Osteoblast (primary cell): ENCODE measurements at regions not wholly inside any gene's neighbourhood (a gene's known extent, or its start where the extent isn't known, plus 50 kb on each side); places are given as distances from the start of the nearest gene placed in this dataset.
A peak's percentile ranks its signal among the peaks of the same experiment; 100 is the strongest.

Source experiments
- DNase-seq: peaks from one replicate; pipeline ENCODE4 v3.0.0; 2011; ENCODE audit warnings: low spot score, mixed read lengths; ENCODE audit not compliant: insufficient read length; ENCODE audit errors: missing footprints
- H2AFZ ChIP-seq: 2 replicates; pipeline ENCODE4 v1.6.0; 2011; ENCODE audit warnings: mild to moderate bottlenecking, low read length
- H3K27ac ChIP-seq: 2 replicates; pipeline ENCODE4 v1.5.1; 2011; ENCODE audit warnings: mild to moderate bottlenecking, low read depth, low read length, moderate library complexity
- H3K27me3 ChIP-seq: 2 replicates; pipeline ENCODE4 v1.6.0; 2012; ENCODE audit warnings: mild to moderate bottlenecking, control low read depth, inconsistent platforms, low read length, moderate library complexity; ENCODE audit not compliant: insufficient read depth
- H3K36me3 ChIP-seq: 2 replicates; pipeline ENCODE4 v1.5.1; 2011; ENCODE audit warnings: mild to moderate bottlenecking, low read length, control low read depth, moderate library complexity; ENCODE audit not compliant: insufficient read depth
- H3K4me1 ChIP-seq: 2 replicates; pipeline ENCODE4 v1.5.1; 2011; ENCODE audit warnings: mild to moderate bottlenecking, low read length, control low read depth, moderate library complexity; ENCODE audit not compliant: insufficient read depth
- H3K4me2 ChIP-seq: 2 replicates; pipeline ENCODE4 v1.6.0; 2011; ENCODE audit warnings: mild to moderate bottlenecking, low read length; ENCODE audit not compliant: insufficient read depth
- H3K4me3 ChIP-seq: fragments of 200-600 bp; sonication (generic); 3 replicates; pipeline ENCODE4 v1.5.1; 2012; ENCODE audit warnings: mild to moderate bottlenecking, low read length, inconsistent platforms; ENCODE audit not compliant: insufficient read depth
- H3K79me2 ChIP-seq: 2 replicates; pipeline ENCODE4 v1.6.0; 2012; ENCODE audit warnings: mild to moderate bottlenecking, low read length, control low read depth, inconsistent platforms; ENCODE audit not compliant: insufficient read depth
- H3K9me3 ChIP-seq: 2 replicates; pipeline ENCODE4 v1.5.1; 2011; ENCODE audit warnings: low read depth, low read length, control low read depth
- H4K20me1 ChIP-seq: 2 replicates; pipeline ENCODE4 v1.6.0; 2012; ENCODE audit warnings: mild to moderate bottlenecking, low read length, control low read depth; ENCODE audit not compliant: insufficient read depth
- TF ChIP-seq, protein P1 (sequence below): IDR thresholded peaks from 2 replicates; pipeline ENCODE4 v1.5.1; 2011; ENCODE audit warnings: mild to moderate bottlenecking, low read depth, low read length, moderate library complexity; ENCODE audit errors: extremely low read depth

DNA sequence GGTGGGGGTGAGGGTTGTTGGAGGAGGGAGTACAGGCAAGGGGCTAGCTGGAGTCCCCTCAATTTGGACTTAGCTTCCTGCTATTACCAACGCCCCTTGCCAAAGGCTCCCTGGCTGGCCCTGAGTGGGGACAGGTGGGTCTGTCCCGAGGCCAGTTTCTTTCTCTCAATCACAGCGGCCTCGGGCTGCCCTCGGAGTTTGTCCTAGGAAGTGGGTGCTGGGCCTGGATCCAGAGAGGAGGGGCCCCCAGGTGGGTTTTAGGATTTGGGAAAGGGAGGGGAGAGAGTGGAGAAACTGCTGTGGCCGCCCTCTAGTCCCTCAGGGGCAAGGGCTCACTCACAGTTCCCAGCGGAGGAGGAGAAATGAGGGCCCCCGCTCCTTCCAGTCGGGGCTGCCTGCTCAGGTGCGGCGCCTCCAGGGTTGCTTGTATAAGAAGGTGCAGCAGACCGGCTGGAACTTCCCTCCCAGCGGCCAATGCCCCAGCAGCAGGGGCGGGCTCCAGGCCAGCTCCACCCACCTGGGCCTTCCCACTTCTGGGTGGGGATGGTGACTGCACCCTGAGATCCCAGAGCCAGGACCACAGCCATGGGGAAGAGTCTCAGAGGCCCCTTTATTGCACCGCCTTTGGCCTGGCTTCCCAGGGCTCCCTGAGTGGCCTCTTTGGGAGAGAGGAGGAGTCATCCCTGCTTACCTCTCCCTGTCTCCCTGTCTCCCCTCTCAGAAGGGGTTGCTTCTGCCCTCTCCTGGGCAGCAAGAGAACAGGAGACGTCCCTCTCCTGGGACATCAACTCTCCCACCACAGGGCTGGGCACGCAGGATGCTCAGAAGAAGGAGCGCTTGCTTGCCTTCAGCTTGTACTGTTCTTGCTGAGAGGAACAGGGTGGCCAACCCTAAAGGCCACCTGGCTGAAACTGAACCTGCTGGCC is 112.0 kb upstream of the SMURF2 start:
- Histone ChIP-seq H3K4me3 (no peak overlapping the region), H3K36me3 (no peaks in the 10 kb centered on the region), H3K27ac (no peak overlapping the region), H3K9me3 (no peaks in the 10 kb centered on the region), H3K4me2 (no peak overlapping the region), H3K27me3 (peaks cover 20% of the 10 kb centered on the region), H2AFZ (no peak overlapping the region), H3K4me1 (peaks cover 6% of the 10 kb centered on the region), H4K20me1 (no peaks in the 10 kb centered on the region), H3K79me2 (no peaks in the 10 kb centered on the region)
- peak; percentile 94 for DNase-seq
- TF ChIP-seq, protein P1, sequence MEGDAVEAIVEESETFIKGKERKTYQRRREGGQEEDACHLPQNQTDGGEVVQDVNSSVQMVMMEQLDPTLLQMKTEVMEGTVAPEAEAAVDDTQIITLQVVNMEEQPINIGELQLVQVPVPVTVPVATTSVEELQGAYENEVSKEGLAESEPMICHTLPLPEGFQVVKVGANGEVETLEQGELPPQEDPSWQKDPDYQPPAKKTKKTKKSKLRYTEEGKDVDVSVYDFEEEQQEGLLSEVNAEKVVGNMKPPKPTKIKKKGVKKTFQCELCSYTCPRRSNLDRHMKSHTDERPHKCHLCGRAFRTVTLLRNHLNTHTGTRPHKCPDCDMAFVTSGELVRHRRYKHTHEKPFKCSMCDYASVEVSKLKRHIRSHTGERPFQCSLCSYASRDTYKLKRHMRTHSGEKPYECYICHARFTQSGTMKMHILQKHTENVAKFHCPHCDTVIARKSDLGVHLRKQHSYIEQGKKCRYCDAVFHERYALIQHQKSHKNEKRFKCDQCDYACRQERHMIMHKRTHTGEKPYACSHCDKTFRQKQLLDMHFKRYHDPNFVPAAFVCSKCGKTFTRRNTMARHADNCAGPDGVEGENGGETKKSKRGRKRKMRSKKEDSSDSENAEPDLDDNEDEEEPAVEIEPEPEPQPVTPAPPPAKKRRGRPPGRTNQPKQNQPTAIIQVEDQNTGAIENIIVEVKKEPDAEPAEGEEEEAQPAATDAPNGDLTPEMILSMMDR, result peak; percentile 51

DNA sequence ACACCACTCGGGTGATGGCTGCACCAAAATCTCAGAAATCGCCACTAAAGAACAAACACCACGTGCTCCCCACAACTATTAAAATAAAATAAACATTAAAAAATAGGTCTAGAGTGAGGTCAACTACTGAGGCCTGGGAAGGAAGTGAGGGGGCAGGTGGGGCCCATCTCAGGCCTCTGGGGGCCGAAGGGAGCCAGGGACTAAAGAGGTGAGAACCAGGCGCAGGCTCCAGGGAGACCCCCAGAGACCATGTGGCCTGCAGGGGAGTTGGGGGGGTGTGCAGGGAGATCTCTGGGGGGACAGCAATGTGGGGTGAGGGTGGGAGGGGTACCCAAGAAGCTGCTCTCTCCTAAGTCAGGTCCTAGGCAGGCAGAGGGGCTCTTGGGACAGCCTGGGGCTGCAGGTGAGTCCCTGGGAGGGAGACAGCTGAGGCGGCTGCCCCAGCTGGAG is 111.3 kb upstream of the SMURF2 start:
- Histone ChIP-seq H3K27ac (no peak overlapping the region), H3K4me1 (peaks cover 6% of the 10 kb centered on the region), H3K36me3 (no peaks in the 10 kb centered on the region), H2AFZ (no peak overlapping the region), H4K20me1 (no peaks in the 10 kb centered on the region), H3K79me2 (no peaks in the 10 kb centered on the region), H3K4me2 (no peak overlapping the region), H3K9me3 (no peaks in the 10 kb centered on the region), H3K27me3 (peaks cover 14% of the 10 kb centered on the region), H3K4me3 (no peak overlapping the region)
- DNase-seq, result no peak
- TF ChIP-seq, protein P1, result no peak

DNA sequence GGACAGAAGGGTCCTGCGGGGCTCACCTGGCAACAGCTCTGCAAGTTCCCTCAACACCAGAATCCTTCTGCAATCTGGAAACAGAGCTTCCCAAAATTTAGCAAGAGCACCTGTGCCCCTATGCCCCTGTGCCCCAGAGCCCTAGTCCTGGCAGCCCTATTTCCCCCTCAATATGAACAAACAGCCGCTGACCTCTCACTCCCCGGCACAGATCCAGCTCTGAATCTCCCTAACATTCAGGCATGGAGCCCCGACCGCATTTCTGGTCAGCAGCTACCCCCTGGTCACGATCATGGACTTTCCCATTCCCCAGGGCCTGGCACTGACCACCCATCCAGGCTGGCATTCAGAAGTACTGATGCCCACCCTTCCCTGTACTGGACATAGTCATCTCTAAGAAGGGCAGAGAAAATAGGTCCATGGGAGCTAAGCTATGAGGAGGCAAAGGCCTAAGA is 110.8 kb upstream of the SMURF2 start:
- Histone ChIP-seq H3K27me3 (peaks cover 8% of the 10 kb centered on the region), H3K79me2 (no peaks in the 10 kb centered on the region), H3K4me2 (no peak overlapping the region), H3K27ac (no peak overlapping the region), H3K9me3 (no peaks in the 10 kb centered on the region), H3K36me3 (no peaks in the 10 kb centered on the region), H4K20me1 (no peaks in the 10 kb centered on the region), H3K4me1 (peaks cover 6% of the 10 kb centered on the region), H3K4me3 (no peak overlapping the region), H2AFZ (no peak overlapping the region)
- TF ChIP-seq, protein P1, result no peak
- DNase-seq, result no peak

DNA sequence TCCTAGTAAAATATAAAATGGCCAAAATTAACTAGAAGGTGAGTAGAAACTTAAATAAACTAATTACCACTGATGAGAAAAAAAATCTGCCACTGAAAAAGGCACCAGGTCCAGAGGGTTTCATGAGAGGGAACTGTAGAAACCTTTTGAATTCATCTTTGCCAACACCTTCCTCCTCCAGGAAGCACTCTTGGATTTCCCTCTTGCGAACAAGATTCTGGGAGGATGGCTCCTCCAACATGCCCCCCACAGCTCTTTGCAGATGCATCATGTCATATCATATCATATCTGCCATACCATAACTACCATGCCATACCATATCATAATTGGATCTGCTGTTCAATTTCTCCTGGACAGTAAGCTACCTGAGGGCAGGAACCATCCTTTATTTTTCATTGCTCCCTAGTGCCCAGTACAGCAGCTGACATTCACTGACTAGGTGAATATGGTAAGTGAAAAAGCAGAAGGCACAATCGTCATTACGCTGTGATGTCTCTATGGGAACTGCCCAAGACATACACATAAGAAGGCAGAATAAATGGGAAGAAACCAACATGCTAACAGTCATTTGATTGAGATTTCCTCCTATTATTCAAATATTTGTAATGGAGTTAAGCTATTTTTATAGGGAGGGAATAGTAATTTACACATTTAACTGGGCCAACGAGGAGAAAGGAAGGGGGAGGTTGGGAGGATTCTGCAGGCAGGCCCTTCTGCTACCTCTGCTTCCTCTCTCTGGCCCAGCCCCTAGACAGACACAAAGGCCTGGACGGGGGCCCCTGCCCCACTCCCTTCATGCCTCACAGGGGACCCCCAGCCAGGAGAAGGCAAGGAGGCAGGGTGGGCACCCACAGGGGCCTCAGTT is 110.1 kb upstream of the SMURF2 start:
- Histone ChIP-seq H3K9me3 (no peaks in the 10 kb centered on the region), H2AFZ (no peak overlapping the region), H3K27ac (no peak overlapping the region), H3K4me1 (peaks cover 4% of the 10 kb centered on the region), H3K79me2 (no peaks in the 10 kb centered on the region), H3K4me2 (no peak overlapping the region), H3K36me3 (no peaks in the 10 kb centered on the region), H4K20me1 (no peaks in the 10 kb centered on the region), H3K27me3 (peaks cover 2% of the 10 kb centered on the region), H3K4me3 (no peak overlapping the region)
- TF ChIP-seq, protein P1, result no peak
- DNase-seq, result no peak
